Femur (tissue), 1 donor: ENCODE measurements at regions not wholly inside any gene's neighbourhood (a gene's known extent, or its start where the extent isn't known, plus 50 kb on each side); places are given as distances from the start of the nearest gene placed in this dataset.

Experiments
- DNase-seq: peaks from one replicate; pipeline ENCODE4 v3.0.0-alpha.2; 2017

DNA sequence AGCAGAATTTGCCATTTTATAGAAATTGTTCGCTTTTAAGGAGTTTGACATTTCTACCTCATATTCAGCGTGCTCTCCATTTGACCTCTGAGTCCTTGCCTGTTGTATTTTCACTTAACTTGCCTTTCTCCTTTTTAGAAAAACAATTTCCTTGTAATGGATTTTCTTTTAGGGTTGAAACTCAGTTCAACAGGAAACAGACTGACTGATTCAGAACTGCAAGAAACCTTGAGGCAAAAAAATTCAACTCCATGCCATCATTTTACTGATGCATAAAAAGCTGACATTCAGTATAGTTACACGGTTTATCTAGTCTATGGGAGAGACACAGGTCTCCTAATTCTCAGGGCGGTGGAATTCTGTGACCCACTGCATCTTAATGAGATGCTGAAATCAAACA, 59.8 kb downstream of the MRPS30 start:
- no peak for DNase-seq

DNA sequence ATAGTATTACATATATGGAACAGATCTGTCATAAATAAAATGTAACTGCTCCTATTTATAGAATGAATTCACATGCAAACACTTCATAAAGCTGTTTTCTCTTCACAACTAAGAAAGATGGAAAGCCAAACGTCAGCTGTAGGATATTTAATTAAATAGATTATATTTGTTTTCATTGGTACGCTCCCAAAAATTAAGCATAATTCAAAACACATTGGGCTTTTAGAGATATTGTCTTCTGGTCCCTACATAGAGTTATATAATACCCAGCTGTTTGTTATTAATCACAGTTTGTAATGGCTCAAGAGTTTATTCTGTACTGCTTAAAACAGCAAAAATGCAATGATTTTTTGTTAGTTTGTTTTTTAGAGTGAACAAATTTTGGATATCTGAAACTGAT, 61.2 kb downstream of the MRPS30 start:
- DNase-seq: no peak

- DNase-seq: no peak
Measured at GRCh38 chr5:44870430-44870829, 61.7 kb downstream of the MRPS30 start.

GRCh38 chr5:44871401-44871800, 62.7 kb downstream of the MRPS30 start:
- DNase-seq: no peak

DNA sequence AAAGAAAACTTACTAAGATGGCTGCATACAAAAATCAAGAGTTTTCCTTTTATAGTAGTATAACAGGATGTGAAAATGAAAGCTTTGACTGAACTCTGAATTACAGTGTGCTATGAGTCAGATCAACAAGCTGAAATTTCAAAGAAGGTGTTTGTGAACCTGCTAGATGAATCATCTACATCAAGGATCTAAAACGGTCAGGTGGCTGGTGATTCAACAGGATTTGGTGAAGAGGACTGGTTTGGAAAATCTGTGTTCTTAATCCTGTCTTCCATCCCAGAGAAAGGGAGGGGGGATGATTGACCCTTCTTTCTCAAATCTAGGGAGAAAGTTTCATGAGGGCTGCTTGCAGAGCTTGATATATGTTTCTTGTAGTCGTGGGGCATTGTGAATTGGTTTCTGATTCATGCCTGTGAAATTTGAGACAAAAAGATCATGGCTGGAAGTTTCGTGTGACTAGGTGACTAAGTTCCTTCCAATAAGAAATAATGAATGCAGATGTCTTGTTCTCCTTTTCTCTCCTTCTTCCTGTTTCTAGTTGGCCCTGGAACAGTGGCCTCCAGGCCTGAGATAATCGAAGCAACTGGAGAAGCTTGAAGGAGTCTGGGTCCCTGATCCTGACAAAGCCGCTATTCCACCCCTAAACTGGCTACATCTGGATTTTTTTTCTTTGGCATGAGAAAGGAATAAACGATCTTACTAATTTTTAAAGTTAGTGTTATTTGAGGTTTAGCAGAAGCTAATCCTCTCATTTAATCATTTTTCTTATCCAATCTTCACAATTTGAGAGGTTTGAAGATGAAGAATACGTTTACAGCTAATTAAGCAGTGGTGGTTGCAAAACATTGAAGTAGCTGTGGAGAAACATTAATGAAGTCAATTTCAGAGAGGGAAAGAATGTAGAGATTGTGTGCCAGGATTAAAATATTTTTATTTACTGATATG, 67.2 kb downstream of the MRPS30 start:
- no peak for DNase-seq

DNA sequence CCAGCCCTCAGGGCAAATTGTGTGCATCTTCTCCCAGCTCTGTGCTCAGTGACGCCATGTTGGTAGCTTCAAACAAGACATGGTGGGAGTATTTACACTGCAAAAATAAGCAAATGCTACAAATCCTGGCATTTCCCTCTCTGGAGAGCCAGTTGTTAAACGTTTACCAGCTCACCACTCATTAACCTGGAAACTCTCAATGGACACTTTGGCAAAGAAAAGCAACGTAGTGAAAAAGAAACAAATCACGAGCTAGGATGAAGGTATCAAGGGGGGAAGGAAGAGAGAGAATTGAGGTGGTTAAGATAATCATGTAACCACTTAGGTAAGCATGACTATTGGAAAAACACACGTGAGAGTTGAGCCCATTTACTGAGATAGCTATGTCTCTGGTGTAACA, 72.5 kb downstream of the MRPS30 start:
- DNase-seq: no peak

DNA sequence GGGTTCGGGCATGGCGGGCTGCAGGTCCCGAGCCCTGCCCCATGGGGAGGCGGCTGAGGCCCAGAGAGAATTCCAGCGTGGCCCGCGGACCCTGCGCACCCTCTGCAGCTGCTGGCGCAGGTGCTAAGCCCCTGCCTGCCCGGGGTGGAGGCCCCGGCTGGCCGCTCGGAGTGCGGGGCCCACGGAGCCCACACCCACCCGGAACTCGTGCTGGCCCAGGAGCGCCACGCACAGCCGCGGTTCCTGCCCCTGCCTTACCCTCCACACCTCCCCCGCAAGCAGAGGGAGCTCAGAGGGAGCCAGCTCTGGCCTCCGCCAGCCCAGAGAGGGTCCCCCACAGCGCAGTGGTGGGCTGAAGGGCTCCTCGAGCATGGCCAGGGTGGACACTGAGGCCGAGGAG, 75.3 kb downstream of the MRPS30 start:
- no peak for DNase-seq

DNA sequence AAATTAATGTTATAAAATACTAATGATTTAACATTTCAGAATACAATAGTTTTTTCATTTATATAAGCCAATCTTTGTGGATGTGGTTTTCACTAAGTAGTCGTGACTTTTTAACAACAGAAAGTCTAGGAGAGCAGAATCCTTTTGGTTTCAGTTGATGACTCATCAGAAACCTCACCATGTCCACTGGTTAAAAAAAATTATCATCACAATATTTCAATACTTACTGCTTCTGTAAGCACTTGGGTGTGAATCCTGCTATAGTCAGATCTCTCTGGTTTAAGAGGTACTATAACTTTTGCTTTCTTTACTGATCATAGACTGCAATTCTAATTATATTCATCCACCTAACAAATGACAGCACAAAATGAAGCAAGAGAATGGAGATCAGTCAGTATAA, 77.2 kb downstream of the MRPS30 start:
- DNase-seq: no peak

- DNase-seq: no peak
Measured at GRCh38 chr5:44887722-44888121, 79.0 kb downstream of the MRPS30 start.

DNA sequence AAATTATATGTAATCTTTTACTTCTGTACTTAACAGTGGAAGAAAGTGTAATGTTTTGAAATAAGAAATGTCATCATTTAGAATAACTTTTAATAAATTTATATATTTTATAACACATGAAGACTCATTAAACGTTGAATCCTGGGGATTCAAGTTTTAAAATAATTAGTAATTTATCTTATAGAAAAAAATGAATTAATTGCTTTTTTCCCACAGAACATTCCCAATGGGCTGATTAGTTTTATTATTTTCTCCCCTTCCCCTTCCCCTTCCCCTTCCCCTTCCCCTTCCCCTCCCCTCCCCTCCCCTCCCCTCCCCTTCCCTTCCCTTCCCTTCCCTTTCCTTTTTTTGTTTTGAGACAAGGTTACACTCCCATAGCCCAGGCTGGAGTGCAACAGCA, 79.7 kb downstream of the MRPS30 start:
- no peak for DNase-seq

DNA sequence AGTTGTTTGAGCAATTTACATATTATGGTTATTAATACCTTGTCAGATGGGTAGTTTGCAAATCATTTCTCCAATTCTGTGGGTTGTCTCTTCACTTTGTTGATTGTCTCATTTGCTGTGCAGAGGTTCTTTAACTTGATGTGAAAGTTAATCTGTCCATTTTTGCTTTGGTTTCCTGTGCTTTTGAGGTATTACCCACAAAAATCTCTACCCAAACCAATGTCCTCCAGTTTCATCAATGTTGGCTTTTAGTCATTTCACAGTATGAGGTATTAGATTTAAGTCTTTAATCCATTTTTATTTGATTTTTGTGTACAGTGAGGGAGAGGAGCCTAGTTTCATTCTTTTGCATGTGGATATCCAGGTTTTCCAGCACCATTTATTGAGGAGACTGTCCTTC, 82.4 kb downstream of the MRPS30 start:
- no peak for DNase-seq

DNA sequence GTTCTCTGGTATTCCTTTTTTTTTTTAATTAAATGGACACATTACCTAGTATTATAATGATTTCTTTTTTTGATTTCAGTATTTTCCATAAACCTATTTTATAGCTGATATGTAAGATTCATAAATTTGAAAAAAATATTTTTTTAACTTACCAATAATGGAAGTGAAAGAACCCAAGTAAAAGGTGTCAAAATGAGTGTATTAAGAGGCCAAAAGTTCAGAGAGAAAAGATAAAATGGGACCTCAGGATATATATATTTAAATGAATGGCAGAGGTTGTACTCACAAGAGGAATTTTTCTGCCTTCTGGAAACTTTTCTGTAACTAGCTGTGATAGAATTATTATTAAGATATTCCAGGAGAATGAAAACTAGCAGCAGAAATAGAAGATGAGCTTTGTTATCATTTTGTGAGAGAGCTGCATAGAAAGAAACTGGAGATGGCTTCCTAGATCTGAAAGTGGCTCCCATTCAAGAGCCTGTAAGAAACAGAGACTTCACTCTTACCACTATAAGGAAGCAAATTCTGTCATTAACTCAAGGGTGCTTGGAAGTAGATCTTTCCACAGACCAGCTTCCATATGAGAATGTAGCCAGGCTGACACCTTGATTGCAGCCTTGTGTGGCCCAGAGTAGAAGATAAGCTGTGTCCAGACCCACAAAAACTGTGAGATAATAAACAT, 91.7 kb downstream of the MRPS30 start:
- no peak for DNase-seq

GRCh38 chr5:44907396-44907795, 98.6 kb downstream of the MRPS30 start:
- DNase-seq: no peak

GRCh38 chr5:44909004-44909403, 100.3 kb downstream of the MRPS30 start:
- no peak for DNase-seq

DNA sequence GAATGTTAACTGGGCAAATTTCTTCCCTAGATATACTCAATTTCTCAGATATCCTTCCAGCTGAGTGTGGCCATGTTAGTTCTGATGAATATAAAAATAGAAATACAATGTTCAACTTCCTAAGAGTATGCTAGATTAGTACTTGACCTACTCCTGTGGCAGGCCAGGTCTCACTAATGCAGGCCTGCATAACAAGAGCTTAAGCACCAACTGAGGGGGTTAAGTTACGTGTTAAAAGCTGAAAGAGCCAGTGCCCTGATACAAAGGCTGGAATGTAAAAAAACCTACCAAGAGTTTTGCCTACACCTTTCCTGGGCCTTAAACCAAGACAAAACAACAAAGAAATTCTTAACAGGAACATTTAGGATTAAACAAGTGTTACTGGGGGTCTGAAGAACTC, 102.8 kb downstream of the MRPS30 start:
- no peak for DNase-seq

GRCh38 chr5:44914221-44914620, 105.5 kb downstream of the MRPS30 start:
- no peak for DNase-seq

GRCh38 chr5:44919560-44919959, 110.8 kb downstream of the MRPS30 start:
- DNase-seq: no peak

- no peak for DNase-seq
Measured at GRCh38 chr5:44927115-44927733, 118.5 kb downstream of the MRPS30 start.

GRCh38 chr5:44932922-44933585, 124.3 kb downstream of the MRPS30 start:
- DNase-seq: no peak

- no peak for DNase-seq
Measured at GRCh38 chr5:44933686-44934085, 124.9 kb downstream of the MRPS30 start.

GRCh38 chr5:44935262-44935661, 126.5 kb downstream of the MRPS30 start:
- no peak for DNase-seq

- DNase-seq: no peak
Measured at GRCh38 chr5:44935871-44936270, 127.1 kb downstream of the MRPS30 start.

- no peak for DNase-seq
Measured at GRCh38 chr5:44942524-44943001, 133.8 kb downstream of the MRPS30 start.
